ENCODE measurements at regions not wholly inside any gene's neighbourhood (a gene's known extent, or its start where the extent isn't known, plus 50 kb on each side); places are given as distances from the start of the nearest gene placed in this dataset.
A peak's percentile ranks its signal among the peaks of the same experiment; 100 is the strongest.

GRCh38 chr9:126147936-126148870 lies 178.4 kb upstream of the MVB12B start:
- Histone ChIP-seq H3K27ac (ENCODE audit: low read depth, low read length) (no peak overlapping the region), H3K14ac (ENCODE audit: insufficient read length) (no peak overlapping the region), H3K9ac (replicated peaks in 1 of 4; ENCODE audit: extremely low read depth in 1 of 4, low read depth in 3 of 4, low read length in 3 of 4) (no peak overlapping the region), H3K4me2 (ENCODE audit: insufficient read depth in 1 of 2, low read depth in 2 of 2, low read length in 2 of 2) (no peak overlapping the region), H4K91ac (replicated peaks; ENCODE audit: insufficient read length, low read length) (no peak overlapping the region), H3K79me2 (ENCODE audit: control insufficient read depth in 1 of 2, insufficient read depth in 2 of 2, low read length in 2 of 2) (no peaks in the 10 kb centered on the region), H3K23ac (ENCODE audit: insufficient read length) (no peak overlapping the region), H4K8ac (ENCODE audit: extremely low read depth, insufficient read depth, low read length) (no peak overlapping the region), H2BK120ac (replicated peaks; ENCODE audit: low read depth, low read length) (no peak overlapping the region), H3K36me3 (ENCODE audit: control insufficient read depth in 2 of 4, insufficient read depth in 4 of 4, low read length in 3 of 4) (no peaks in the 10 kb centered on the region), H3K4ac (replicated peaks; ENCODE audit: insufficient read length, low read depth, low read length) (no peak overlapping the region), H2BK15ac (ENCODE audit: low read length) (no peak overlapping the region), H4K5ac (ENCODE audit: insufficient read length, low read depth, low read length) (no peak overlapping the region), H3K27me3 (replicated peaks in 1 of 4; ENCODE audit: control insufficient read depth in 3 of 4, extremely low read depth in 1 of 4, insufficient read depth in 3 of 4, low read length in 3 of 4) (peaks cover 5 to 26% (median 23%) of the 10 kb centered on the region in 4 experiments), H2BK5ac (ENCODE audit: low read depth, low read length) (no peak overlapping the region), H2BK12ac (ENCODE audit: low read depth, low read length) (no peak overlapping the region), H3K9me3 (ENCODE audit: insufficient read depth in 2 of 2, low read depth in 1 of 2, low read length in 1 of 2) (no peaks in the 10 kb centered on the region), H3K23me2 (ENCODE audit: low read depth, low read length) (peaks cover 1% of the 10 kb centered on the region; the same call in 1 of the 2 replicates), H2BK20ac (ENCODE audit: low read length) (no peak overlapping the region), H3K4me1 (replicated peaks in 1 of 4; ENCODE audit: control insufficient read depth in 3 of 4, insufficient read depth in 4 of 4, low read length in 3 of 4) (peaks cover 0 to 8% (median 4%) of the 10 kb centered on the region in 4 experiments; a peak in 5 of 7 replicates), H3K56ac (replicated peaks; ENCODE audit: insufficient read length, low read depth, low read length) (no peak overlapping the region), H3K79me1 (ENCODE audit: low read depth, low read length) (no peaks in the 10 kb centered on the region), H2AFZ (ENCODE audit: low read length) (no peak overlapping the region), H2AK5ac (ENCODE audit: low read depth, low read length) (no peak overlapping the region), H3K18ac (ENCODE audit: extremely low read depth, low read length) (no peak overlapping the region), H3K4me3 (ENCODE audit: extremely low read depth in 1 of 4, insufficient read depth in 2 of 4, low read depth in 3 of 4, low read length in 4 of 4) (no peak overlapping the region), H4K20me1 (replicated peaks in 1 of 2; ENCODE audit: control insufficient read depth in 1 of 2, insufficient read depth in 2 of 2, low read length in 2 of 2) (peaks cover 0 to 4% of the 10 kb centered on the region in 2 experiments)
- POLR2A ChIA-PET (ENCODE audit: partially characterized antibody): no interaction called here
- FAIRE-seq: no peak
- WGBS, 2 experiments (ENCODE audit: extremely low coverage in 1 of 2, insufficient coverage in 1 of 2, insufficient read length in 1 of 2, insufficient replicate concordance in 2 of 2, low coverage in 1 of 2, low lambda C conversion rate in 2 of 2, missing lambda C conversion rate in 1 of 2): 80% methylated on average over 18 of the region's 18 CpGs; no CpG with 5 or more reads in 1 of the 2 experiments
- DNase-seq (ENCODE audit: low read depth in 1 of 2, low spot score in 2 of 2): peak in 1 of 2 experiments; percentile 28
- CTCF ChIA-PET (ENCODE audit: partially characterized antibody): interaction anchor here (0.6 to 1.1 kb wide), 4 partner anchors 35 to 1796 kb away, joined by 3 read pairs; no protein-coding TSS in a partner anchor
- no peak for TF ChIP-seq CBX5 (IDR thresholded peaks at IDR 0.05; ENCODE audit: low read depth, low read length)
- no peak for TF ChIP-seq RXRA (IDR thresholded peaks at IDR 0.05; ENCODE audit: insufficient read depth, low read depth, low read length)
- no peak for TF ChIP-seq SIN3A (conservative IDR thresholded peaks at IDR 0.05 in 1 of 2, IDR thresholded peaks at IDR 0.05 in 1 of 2; ENCODE audit: low read depth in 1 of 2, low read length in 2 of 2)
- no peak for TF ChIP-seq ASH2L (IDR thresholded peaks at IDR 0.05; ENCODE audit: low read length)
- no peak for TF ChIP-seq FOSL1 (IDR thresholded peaks at IDR 0.05; ENCODE audit: insufficient read depth, low read depth, low read length)
- TF ChIP-seq RAD21 (IDR thresholded peaks at IDR 0.05 in 1 of 2, conservative IDR thresholded peaks at IDR 0.05 in 1 of 2; ENCODE audit: low read depth in 2 of 2, low read length in 2 of 2): no peak
- TF ChIP-seq RBBP5 (IDR thresholded peaks at IDR 0.05; ENCODE audit: borderline replicate concordance, low read depth, low read length): no peak
- TF ChIP-seq CEBPB (IDR thresholded peaks at IDR 0.05; ENCODE audit: low read depth, low read length): no peak
- no peak for TF ChIP-seq CTBP2 (IDR thresholded peaks at IDR 0.05; ENCODE audit: borderline replicate concordance, insufficient read depth, insufficient read length, low read length)
- TF ChIP-seq SUZ12 (IDR thresholded peaks at IDR 0.05; ENCODE audit: low read length): no peak
- no peak for TF ChIP-seq ZNF274 (IDR thresholded peaks at IDR 0.05; ENCODE audit: borderline replicate concordance, extremely low read depth, low read length)
